ENCODE measurements at regions not wholly inside any gene's neighbourhood (a gene's known extent, or its start where the extent isn't known, plus 50 kb on each side); places are given as distances from the start of the nearest gene placed in this dataset.
A peak's percentile ranks its signal among the peaks of the same experiment; 100 is the strongest.

DNA sequence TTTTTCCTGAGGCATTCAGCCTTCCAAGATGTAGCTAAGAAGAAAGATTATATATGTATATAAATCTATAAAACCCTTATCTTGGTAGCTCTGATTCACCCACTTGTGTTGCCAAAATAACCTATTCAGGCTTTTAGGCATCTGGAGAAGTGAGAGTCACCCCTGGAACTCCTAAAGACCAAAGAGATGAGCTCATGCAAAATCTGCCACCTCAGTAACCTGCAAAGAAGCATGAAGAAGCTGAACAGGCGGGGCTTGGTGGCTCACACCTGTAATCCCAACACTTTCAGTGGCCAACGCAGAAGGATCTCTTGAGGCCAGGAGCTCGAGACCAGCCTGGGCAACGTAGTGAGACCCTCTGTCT lies 393.7 kb downstream of the FOXO1 start:
- Histone ChIP-seq H3K4me3 (ENCODE audit: severe bottlenecking) (no peak overlapping the region), H3K27ac (ENCODE audit: poor library complexity, severe bottlenecking) (peak overlapping the region; percentile 64), H3K27me3 (ENCODE audit: insufficient read depth, poor library complexity, severe bottlenecking) (no peaks in the 10 kb centered on the region), H3K4me1 (ENCODE audit: insufficient read depth, poor library complexity, severe bottlenecking) (peaks cover 19% of the 10 kb centered on the region), H3K9me3 (ENCODE audit: severe bottlenecking) (no peaks in the 10 kb centered on the region), H3K36me3 (ENCODE audit: low read depth) (no peaks in the 10 kb centered on the region)
- DNase-seq (ENCODE audit: low spot score) (no peak), ATAC-seq (ENCODE audit: low read depth) (peak; percentile 29; the same call in 1 of the 3 replicates)
- TF ChIP-seq CTCF (IDR thresholded peaks at IDR 0.05; ENCODE audit: poor library complexity, severe bottlenecking), result no peak

- no peak for TF ChIP-seq CTCF (IDR thresholded peaks at IDR 0.05; ENCODE audit: poor library complexity, severe bottlenecking)
- ATAC-seq (ENCODE audit: low read depth) (no peak), DNase-seq (ENCODE audit: low spot score) (no peak)
- H3K4me3 ChIP-seq (ENCODE audit: severe bottlenecking), result no peak overlapping the region
- no peaks in the 10 kb centered on the region for H3K36me3 ChIP-seq (ENCODE audit: low read depth)
- peak overlapping the region; percentile 64 for H3K27ac ChIP-seq (ENCODE audit: poor library complexity, severe bottlenecking)
- H3K27me3 ChIP-seq (ENCODE audit: insufficient read depth, poor library complexity, severe bottlenecking), result no peaks in the 10 kb centered on the region
- peaks cover 19% of the 10 kb centered on the region for H3K4me1 ChIP-seq (ENCODE audit: insufficient read depth, poor library complexity, severe bottlenecking)
- no peaks in the 10 kb centered on the region for H3K9me3 ChIP-seq (ENCODE audit: severe bottlenecking)
These were observed 393.0 kb downstream of the FOXO1 start for GRCh38 chr13:40273253-40274025.

DNA sequence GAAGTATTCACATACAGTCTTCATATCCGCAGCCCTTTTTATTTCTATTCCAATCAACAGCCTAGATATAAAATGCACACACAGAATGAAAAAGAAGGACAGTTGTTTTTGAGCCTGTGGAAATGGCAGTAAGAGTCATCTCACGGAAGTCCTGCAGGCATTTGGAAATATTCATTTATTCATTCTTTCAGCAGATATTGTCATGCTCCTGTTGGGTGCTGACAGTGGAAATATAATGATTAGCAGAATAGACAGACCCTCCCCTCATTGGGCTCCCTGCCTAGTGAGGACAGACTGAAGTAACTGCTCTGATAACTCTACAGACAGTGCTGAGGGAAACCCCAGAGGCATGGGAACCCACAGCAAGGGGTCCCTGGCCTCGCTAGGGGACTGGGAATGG lies 392.3 kb downstream of the FOXO1 start:
- TF ChIP-seq CTCF (IDR thresholded peaks at IDR 0.05; ENCODE audit: poor library complexity, severe bottlenecking), result no peak
- H3K4me1 ChIP-seq (ENCODE audit: insufficient read depth, poor library complexity, severe bottlenecking), result peaks cover 19% of the 10 kb centered on the region
- DNase-seq (ENCODE audit: low spot score), result no peak

DNA sequence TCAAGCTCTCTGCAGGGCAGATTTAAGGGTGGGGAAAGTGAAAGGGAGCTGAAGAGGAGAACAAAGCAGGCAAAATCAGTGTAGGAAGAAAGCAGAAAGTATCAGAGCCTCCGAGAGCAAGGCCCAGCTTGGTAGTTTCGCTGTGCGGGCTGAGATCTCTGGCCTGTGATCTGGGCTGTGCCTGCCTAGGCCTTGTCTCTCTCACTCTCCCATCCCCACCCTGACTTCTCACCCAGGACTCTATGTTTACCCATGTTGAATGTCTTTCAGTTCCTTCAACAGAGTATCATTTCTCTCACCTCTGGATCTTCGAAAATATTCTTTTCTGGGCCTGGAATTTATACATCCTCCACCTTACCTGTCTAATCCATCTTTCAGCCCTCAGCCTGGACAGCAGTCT lies 391.3 kb downstream of the FOXO1 start:
- Histone ChIP-seq H3K36me3 (ENCODE audit: low read depth) (no peaks in the 10 kb centered on the region), H3K27me3 (ENCODE audit: insufficient read depth, poor library complexity, severe bottlenecking) (no peaks in the 10 kb centered on the region), H3K4me3 (ENCODE audit: severe bottlenecking) (no peak overlapping the region), H3K9me3 (ENCODE audit: severe bottlenecking) (no peaks in the 10 kb centered on the region), H3K4me1 (ENCODE audit: insufficient read depth, poor library complexity, severe bottlenecking) (peaks cover 19% of the 10 kb centered on the region), H3K27ac (ENCODE audit: poor library complexity, severe bottlenecking) (peak overlapping the region; percentile 8)
- DNase-seq (ENCODE audit: low spot score), result no peak
- ATAC-seq (ENCODE audit: low read depth), result no peak
- no peak for TF ChIP-seq CTCF (IDR thresholded peaks at IDR 0.05; ENCODE audit: poor library complexity, severe bottlenecking)

More for the DNA sequence above, 392.3 kb downstream of the FOXO1 start:
- Histone ChIP-seq H3K4me3 (ENCODE audit: severe bottlenecking) (no peak overlapping the region), H3K27ac (ENCODE audit: poor library complexity, severe bottlenecking) (no peak overlapping the region), H3K9me3 (ENCODE audit: severe bottlenecking) (no peaks in the 10 kb centered on the region), H3K36me3 (ENCODE audit: low read depth) (no peaks in the 10 kb centered on the region), H3K27me3 (ENCODE audit: insufficient read depth, poor library complexity, severe bottlenecking) (no peaks in the 10 kb centered on the region)
- ATAC-seq (ENCODE audit: low read depth), result no peak

- ATAC-seq (ENCODE audit: low read depth) (peak; percentile 64; the same call in 2 of the 3 replicates), DNase-seq (ENCODE audit: low spot score) (no peak)
- Histone ChIP-seq H3K4me3 (ENCODE audit: severe bottlenecking) (no peak overlapping the region), H3K36me3 (ENCODE audit: low read depth) (no peaks in the 10 kb centered on the region), H3K27me3 (ENCODE audit: insufficient read depth, poor library complexity, severe bottlenecking) (no peaks in the 10 kb centered on the region), H3K9me3 (ENCODE audit: severe bottlenecking) (no peaks in the 10 kb centered on the region), H3K27ac (ENCODE audit: poor library complexity, severe bottlenecking) (peak overlapping the region; percentile 8), H3K4me1 (ENCODE audit: insufficient read depth, poor library complexity, severe bottlenecking) (peaks cover 19% of the 10 kb centered on the region)
- TF ChIP-seq CTCF (IDR thresholded peaks at IDR 0.05; ENCODE audit: poor library complexity, severe bottlenecking), result no peak
These were observed 390.8 kb downstream of the FOXO1 start for GRCh38 chr13:40275636-40276035.

All from RWPE2 (cell line).